ENCODE measurements at regions not wholly inside any gene's neighbourhood (a gene's known extent, or its start where the extent isn't known, plus 50 kb on each side); places are given as distances from the start of the nearest gene placed in this dataset.
A peak's percentile ranks its signal among the peaks of the same experiment; 100 is the strongest.

DNA sequence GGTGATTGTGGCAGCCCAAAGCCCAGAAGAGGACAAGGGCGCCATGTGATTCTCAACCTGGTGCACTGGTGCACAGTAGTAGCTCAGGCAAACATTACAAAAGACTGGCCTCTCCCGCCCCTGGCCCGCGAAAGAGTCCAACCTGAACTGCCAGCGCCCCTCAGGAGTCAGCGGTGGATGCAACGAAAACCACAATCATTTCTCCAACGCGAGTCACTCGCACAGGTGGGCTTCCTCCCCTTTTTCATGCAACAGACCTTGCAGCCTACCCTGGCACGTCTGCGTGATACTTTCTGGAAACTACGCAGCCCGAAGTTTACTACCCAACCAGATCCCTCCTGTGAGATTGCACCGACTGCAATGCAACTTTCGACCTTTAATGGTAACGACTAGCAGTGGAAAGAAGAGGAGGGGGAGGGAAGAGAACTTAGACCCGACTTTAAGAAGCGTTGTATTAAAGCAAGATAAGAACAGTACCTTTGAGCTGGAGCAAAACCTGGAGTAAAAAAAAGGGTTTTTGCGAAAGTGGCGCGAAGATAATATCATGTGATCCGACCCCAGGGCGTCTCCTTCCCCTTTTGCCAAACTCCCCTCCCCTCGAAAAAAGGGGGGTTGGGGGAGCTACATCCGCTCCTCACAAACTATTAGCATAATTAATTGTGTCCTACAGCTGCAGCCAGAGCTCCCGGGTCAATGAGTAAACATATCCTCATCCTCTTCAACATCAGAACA lies 63.3 kb upstream of the CCDC160 start:
- no peak for DNase-seq

DNA sequence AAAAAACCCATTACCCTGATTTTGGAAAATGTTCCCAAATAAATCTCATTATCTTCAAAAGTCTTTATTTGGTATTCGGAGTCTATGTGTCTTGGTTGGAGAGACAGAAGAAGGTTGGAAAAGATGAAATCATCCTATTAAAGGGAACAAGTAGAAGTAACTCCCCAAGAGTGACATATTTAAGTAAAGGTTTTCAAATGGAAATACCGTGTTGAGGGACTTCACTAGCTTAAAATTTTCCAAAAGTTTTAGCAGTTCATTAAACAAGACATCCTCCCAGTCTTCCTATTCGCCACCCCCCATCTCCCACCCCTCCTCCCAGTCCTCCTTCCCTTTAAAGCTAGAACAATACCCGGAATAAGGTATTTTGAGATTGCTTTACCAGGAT lies 62.7 kb upstream of the CCDC160 start:
- DNase-seq = no peak

DNA sequence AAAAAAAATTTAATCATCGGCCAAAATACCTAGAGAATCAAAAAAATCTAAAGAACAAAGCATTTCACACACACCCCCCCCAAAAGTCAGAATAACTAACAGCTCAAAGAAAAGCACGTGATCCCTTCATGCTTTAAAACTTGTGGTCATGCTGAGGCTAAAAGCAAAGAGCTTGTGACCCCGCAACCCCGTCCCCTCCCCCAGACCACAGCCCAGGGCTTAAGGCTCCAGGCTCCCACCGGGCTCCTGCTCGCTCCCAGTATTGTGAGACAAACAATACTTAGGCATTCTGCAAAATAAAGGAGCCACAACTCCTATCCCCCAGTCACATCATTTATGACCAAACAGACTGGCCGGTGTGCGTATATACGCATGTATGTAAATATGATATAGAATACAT lies 62.1 kb upstream of the CCDC160 start:
- no peak for DNase-seq

DNA sequence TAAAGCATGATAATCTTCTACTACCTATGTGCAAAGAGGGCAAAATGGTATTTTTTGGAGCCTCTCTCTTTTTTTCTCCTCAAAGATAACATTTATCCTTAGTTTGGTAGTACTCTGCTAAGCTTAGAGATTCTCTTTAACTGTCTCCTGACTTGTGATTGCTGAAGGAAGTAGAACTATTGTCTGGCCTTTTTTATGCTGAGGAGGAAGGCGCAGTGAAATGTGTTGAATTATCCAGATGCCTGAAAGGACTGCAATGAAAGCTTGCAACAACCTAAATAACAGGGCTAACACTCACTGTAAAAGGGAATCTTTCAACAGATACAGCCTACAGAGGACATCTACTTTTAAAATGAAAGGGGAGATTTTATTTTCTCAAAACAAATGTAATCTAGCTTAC lies 59.5 kb upstream of the CCDC160 start:
- no peak for DNase-seq

DNA sequence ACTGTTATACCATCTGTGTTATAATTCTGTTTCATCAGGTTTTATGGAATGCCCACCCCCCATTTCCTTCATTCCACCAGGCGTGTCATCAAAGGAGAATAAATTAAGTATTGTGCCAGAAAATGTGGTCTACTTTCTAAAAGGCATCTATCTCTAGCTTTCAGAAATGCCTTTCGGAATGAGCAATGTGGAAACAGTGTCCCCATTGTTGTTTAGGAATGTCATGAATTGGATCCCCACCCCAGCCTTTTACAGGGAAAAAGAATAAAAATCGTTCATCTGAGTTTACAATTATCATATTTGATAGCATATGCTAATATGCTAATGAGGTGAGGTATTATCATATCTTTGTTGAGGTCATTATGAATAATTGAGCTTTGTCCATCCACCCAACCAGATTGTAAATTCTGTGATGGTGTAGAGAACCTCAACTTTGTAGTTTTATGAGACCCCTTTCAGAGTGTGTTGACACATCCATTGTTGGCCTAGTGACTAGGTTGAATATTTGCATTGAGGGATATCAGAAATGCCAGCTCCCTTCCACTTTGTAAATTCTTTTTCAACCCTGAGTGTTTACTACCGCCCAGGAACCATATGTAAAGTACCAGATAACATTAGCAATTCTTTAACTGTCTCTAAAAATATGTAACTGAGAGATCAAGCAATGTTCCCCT lies 56.2 kb upstream of the CCDC160 start:
- no peak for DNase-seq

DNA sequence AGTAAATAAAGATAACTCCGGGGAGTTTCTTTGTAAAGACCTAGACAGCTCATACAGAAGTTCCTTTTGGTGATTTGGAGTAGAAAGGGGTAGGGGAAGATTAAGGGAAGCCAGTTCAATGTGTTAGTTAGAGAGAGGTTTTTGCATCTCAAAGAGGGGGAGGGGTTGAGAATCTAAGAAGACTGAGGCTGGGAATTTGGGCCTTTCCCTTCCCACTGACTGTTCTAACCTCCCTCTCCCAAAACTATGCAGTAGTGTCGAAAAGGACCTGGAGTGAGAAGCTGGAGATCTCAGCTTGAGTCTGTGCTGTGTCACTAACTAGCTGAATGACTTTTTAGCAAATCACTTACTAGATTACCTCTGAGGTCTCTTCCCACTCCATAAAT lies 55.7 kb upstream of the CCDC160 start:
- no peak for DNase-seq

DNA sequence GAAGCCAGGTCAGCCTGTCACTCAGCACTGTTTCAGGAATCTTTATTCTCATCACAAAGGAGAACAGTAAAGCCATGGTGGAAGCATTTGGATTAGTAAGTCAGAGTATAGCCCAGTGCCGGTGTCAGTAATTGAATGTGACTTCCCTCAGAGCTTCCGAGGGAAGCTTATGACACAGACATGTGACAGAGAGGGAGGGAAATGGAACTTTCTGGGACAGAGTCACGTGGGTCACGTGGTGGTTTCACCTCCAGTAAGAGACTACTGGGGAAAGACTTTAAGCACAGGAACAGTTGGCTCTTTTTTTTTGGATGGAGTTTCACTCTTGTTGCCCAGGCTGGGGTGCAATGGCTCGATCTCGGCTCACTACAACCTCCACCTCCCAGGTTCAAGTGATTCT lies 53.3 kb upstream of the CCDC160 start:
- DNase-seq = no peak

DNA sequence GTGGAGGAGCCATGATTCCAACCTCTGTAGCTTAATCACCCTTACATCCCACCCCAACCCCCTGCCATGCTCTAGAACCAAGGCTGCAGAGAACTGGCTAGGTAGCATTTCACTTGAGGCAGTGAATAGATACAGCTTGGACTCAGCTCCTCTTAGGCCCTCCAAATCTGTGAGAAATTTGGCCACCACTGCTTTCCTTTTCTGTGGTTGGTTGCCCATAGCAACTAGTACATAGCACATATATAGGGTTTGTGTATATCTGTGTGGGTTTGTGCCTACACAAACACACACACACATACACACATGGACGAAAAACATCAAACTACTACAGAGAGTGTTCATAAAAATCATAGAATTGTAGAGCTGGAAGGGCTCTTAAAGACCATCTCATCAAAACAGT lies 52.0 kb upstream of the CCDC160 start:
- no peak for DNase-seq

DNA sequence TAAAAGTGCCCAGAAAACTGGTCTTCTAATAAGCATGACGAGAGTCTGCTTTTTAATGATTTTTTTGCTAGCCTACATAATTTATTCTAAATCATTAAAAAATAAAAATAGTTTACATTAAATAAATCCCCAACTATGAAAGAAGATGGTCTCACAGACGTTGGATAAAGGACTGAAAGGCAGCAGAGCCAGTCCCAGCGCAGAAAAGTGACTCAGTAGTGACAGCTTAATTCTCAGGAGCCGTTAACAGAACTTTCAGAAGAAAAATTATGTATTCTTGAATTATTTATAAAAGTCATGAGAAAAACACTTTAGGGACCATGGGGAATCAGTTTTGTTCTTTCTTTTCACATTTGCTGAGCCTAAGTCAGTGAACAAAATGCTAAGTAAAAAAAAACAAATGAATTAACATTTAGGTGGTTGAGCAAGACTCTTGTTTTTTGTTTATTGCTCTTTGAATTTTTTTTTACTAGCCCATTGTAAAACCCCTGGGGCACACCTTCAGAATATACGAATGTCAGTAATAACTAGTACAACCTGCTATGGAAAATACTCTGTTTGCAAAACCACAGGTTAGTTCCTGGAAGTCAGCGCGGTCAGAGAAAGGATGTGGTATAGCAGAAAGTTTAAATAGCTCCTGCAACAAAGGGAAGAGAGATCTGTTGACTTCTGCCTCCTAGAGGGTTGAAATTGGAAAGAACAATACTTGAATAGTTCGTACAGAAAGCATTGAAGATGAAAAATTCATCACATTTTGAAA lies 50.4 kb upstream of the CCDC160 start:
- peak; percentile 40 for DNase-seq

Data from stimulated activated naive CD4-positive, alpha-beta T cell treated with Interleukin-2 at 50 U/mL for 16 hours (primary cell).